GM13977 (cell line): ENCODE measurements at regions not wholly inside any gene's neighbourhood (a gene's known extent, or its start where the extent isn't known, plus 50 kb on each side); places are given as distances from the start of the nearest gene placed in this dataset.
"Not testable (repeated sequence)": the region's sequence is repeated elsewhere in the genome, so short reads cannot be mapped to it uniquely, and the experiment has no call there.

Experiments
- DNase-seq: peaks from one replicate; pipeline ENCODE4 v3.0.0; 2012; ENCODE audit warnings: low spot score
- in situ Hi-C: fragments of 300-500 bp; cut with MboI; formaldehyde crosslinking; loops from one replicate; pipeline ENCODE4 v1.12.0; 2022; ENCODE audit warnings: low sequenced_read_pairs, low pct_unique_long_range_greater_than_20kb, mixed read lengths, inconsistent platforms; ENCODE audit not compliant: unreplicated experiment
- TF ChIP-seq, protein P1 (sequence below): IDR thresholded peaks from 2 replicates; pipeline ENCODE4 v1.5.1; 2012; ENCODE audit warnings: mild to moderate bottlenecking, control low read depth; ENCODE audit not compliant: insufficient read depth; ENCODE audit errors: extremely low read depth, missing control alignments

DNA sequence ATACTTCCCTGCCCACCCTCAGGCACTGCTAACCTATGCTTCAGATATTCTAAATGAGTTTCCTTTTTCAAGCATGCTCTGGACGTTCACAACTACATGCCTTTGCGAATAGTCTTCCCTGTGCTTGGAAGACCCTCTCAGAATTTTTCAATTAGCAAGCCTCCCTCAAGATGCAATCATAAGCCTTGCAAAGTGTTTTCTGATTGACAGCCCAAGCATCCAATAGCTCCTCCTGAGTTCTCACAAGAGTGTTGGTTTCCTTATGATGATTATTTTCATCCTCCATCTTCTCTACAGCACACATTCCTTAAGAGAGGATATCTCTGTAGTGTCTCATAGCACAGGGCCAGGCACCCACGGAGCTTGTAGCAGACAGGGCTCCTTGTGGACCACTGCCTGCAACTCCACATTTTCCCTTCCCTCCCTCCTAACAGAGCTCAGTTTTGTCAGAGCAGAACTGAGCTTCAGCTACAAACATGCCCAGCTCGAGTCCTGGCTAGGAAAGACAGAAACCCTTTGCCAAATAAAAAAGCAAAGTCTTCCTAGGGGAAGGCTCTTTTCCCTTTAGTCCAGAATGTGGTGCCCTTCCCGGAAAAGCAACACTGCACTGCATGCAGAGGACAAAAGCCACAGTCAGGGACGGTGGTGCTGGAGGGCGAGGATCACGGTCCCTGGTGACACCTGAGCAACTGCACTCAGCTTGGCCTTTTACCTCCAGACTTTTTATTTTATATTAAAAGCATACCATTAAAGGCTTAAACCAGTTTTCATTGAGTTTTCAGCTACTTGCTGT lies 819.8 kb upstream of the ID2 start:
- DNase-seq: no peak
- in situ Hi-C loops: no loop called here
- TF ChIP-seq, protein P1, sequence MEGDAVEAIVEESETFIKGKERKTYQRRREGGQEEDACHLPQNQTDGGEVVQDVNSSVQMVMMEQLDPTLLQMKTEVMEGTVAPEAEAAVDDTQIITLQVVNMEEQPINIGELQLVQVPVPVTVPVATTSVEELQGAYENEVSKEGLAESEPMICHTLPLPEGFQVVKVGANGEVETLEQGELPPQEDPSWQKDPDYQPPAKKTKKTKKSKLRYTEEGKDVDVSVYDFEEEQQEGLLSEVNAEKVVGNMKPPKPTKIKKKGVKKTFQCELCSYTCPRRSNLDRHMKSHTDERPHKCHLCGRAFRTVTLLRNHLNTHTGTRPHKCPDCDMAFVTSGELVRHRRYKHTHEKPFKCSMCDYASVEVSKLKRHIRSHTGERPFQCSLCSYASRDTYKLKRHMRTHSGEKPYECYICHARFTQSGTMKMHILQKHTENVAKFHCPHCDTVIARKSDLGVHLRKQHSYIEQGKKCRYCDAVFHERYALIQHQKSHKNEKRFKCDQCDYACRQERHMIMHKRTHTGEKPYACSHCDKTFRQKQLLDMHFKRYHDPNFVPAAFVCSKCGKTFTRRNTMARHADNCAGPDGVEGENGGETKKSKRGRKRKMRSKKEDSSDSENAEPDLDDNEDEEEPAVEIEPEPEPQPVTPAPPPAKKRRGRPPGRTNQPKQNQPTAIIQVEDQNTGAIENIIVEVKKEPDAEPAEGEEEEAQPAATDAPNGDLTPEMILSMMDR: no peak

DNA sequence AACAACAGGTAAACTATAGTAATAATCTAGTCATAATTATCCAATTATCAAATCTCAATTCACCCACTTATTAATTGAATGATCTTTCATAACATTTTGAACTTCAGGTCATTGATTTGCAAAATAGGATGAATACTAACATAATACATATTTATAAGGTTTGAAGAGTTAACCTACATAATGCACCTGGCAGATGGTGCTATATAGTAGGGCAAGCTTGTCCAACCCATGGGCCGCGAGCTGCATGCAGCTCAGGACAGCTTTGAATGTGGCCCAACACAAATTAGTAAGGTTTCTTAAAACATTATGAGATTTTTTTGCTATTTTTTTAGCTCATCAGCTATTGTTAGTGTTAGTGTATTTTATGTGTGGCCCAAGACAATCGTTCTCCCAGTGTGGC lies 815.8 kb upstream of the ID2 start:
- in situ Hi-C loops: no loop called here
- DNase-seq: no peak
- TF ChIP-seq, protein P1: no peak

DNA sequence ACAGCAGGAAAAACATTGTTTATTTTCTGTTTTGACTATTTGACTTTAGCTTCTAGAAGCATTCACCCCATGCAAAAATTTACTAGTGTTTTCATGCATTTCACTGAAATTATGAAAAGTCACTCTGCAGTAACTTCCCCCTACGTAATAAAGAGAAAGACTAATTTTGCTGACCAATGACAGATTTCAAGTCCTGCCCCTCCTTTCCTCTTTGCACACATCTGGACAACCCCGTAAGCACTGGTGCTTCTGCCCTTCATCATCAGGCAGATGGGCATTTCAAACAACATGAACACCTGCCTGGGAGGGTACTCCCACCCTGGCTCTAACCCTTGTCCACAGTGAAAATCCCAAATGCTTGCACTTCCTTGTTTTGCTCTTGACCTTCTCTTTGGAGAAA lies 815.0 kb upstream of the ID2 start:
- in situ Hi-C loops: no loop called here
- DNase-seq: no peak
- TF ChIP-seq, protein P1: no peak

DNA sequence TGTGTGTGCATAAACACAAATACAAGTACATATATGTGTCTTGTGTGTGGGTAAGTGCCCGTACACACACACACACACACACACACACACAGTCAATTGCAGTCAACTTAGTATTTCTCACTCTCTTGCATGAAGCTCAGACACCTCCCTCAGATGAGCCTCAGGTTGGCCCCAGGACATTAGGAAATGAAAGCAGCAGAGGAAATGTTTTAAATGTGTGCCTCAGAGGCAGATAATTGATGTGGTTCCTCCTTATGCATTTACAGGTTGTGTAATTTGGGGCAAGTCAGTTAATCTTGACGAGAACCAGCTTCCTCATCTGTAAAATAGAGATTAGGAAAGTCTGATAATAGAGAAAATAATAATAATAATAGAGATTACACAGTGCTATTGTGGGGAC lies 814.0 kb upstream of the ID2 start:
- DNase-seq: no peak
- in situ Hi-C loops: no loop called here
- TF ChIP-seq, protein P1: no peak

DNA sequence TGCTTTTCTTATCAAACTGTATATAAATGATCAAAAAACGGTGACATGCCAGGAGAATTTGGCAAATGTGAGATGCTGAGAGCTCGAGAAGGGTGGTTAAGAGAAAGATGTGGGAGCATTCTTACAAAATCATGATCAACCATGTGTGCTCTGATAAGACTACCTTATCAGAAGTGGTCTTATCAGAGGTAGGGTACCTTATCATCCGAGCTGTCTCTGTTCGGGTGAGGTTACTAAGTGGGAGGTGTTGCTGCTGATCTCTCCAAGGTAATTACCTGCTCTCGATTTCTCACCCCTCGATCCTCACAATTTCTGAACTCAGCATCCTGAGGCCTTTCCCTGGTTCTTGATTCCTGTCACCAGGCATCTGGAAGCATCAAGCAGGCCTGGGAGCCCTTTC lies 813.0 kb upstream of the ID2 start:
- TF ChIP-seq, protein P1: no peak
- in situ Hi-C loops: no loop called here
- no peak for DNase-seq

DNA sequence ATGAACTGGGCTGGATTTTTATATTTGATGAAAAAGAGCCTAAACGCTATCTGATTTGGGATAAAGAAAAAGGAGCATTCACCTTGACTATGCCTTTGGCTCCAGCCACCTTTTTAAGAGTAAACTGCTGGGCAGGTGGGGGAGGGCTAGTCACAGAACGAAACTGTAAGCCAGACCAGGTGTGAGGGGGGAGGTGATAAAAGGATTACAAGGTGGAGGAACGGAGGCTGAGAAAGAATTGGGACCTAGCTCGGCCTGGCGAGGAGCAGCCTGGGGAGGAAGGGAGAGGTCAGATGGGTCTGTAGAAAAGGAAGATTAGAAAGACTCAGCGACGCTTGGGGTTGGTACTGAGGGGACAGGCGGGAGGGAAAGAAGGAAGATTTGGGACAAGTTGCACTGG lies 805.4 kb upstream of the ID2 start:
- in situ Hi-C loops, DNase-seq: not testable (repeated sequence)

DNA sequence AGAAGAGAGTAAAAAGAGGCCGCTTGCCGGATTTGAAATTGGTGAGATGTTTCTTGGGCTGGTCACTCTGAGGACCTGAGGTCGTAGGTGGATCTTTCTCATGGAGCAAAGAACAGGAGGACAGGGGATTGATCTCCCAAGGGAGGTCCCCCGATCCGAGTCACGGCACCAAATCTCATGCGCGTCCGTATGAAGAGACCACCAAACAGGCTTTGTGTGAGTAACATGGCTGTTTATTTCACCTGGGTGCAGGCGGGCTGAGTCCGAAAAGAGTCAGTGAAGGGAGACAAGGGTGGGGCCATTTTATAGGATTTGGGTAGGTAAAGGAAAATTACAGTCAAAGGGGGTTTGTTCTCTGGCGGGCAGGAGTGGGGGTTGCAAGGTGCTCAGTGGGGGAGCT lies 803.6 kb upstream of the ID2 start:
- DNase-seq, in situ Hi-C loops: not testable (repeated sequence)
